22Rv1 (cell line): ENCODE measurements at regions not wholly inside any gene's neighbourhood (a gene's known extent, or its start where the extent isn't known, plus 50 kb on each side); places are given as distances from the start of the nearest gene placed in this dataset.

Experiments
- H3K27ac ChIP-seq: fragments of 450-650 bp; 2 replicates; pipeline ENCODE4 v1.5.1; 2017
- ZFX ChIP-seq: fragments of 450-650 bp; IDR thresholded peaks from 2 replicates; pipeline ENCODE4 v1.6.1; 2017; ENCODE audit warnings: antibody characterized with exemption, borderline replicate concordance
- TF ChIP-seq, protein P1 (sequence below): fragments of 450-650 bp; IDR thresholded peaks from 2 replicates; pipeline ENCODE4 v1.5.1; 2017; ENCODE audit warnings: mild to moderate bottlenecking

DNA sequence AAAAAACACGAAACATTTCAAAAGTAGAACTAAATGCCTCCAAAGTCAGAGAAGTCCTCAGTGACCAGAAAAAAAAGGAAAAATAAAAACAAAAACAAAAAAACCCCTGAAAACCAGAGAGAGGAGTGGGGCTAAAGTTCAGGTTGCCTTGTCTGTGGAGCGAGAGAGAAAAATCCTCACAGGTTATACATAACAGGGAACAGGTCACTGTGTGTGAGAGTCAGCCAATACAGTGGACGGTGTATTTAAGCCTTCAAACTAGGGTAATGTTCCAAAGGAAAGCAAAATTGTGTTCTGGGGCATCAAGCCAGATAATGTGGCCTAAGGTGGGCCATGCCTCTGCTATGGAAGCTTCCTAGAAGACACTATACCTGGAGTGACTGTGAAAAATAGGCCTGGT is 216.1 kb upstream of the SUCLG2 start:
- no peak overlapping the region for H3K27ac ChIP-seq
- no peak for TF ChIP-seq ZFX
- TF ChIP-seq, protein P1, sequence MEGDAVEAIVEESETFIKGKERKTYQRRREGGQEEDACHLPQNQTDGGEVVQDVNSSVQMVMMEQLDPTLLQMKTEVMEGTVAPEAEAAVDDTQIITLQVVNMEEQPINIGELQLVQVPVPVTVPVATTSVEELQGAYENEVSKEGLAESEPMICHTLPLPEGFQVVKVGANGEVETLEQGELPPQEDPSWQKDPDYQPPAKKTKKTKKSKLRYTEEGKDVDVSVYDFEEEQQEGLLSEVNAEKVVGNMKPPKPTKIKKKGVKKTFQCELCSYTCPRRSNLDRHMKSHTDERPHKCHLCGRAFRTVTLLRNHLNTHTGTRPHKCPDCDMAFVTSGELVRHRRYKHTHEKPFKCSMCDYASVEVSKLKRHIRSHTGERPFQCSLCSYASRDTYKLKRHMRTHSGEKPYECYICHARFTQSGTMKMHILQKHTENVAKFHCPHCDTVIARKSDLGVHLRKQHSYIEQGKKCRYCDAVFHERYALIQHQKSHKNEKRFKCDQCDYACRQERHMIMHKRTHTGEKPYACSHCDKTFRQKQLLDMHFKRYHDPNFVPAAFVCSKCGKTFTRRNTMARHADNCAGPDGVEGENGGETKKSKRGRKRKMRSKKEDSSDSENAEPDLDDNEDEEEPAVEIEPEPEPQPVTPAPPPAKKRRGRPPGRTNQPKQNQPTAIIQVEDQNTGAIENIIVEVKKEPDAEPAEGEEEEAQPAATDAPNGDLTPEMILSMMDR = no peak

DNA sequence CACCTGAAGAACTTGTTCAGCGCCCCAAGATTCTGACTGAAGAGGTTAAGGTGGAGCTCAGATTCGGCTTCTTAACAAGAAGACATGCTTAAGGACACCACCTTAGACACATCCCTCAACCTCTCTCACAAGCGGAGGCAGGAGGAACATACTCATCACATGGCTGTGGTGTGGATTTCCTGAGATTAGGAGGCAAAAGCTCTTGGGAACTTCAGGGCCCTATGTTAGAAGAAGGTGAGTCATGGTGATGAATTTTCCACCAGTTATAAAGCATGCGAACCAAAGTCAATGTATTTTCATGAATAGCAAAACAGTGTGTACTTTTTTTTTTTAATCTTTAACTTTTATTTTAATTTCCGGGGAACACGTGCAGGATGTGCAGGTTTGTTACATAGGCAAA is 212.2 kb upstream of the SUCLG2 start:
- TF ChIP-seq, protein P1 = no peak
- TF ChIP-seq ZFX = no peak
- no peak overlapping the region for H3K27ac ChIP-seq

DNA sequence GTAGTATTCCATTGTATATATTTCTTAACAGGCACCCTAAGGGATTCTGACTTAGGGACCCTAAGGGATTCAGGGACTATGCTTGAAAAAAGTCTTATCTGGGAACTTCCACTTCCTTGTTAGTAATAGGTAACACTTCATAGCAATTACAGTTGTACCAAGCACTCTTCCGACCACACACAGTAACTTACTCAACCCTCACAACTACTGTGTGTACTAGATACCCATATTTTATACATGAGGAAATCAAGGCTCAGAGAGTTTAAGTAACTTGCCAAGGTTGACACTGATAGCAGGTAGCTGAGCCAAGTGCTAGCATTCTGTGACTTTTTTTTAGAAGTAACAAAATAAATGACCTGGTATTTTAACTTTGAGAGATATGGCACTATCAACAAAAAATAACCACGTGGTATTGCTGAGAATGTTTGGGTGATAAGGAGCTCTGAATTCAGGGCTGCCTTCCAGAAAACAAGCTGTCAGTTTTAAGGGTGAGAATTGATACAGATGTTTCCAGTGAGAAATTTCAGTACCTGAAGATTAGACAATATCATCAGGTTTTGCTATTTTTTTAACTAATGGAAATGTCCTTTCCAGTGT is 210.3 kb upstream of the SUCLG2 start:
- TF ChIP-seq ZFX = no peak
- TF ChIP-seq, protein P1 = no peak
- no peak overlapping the region for H3K27ac ChIP-seq

DNA sequence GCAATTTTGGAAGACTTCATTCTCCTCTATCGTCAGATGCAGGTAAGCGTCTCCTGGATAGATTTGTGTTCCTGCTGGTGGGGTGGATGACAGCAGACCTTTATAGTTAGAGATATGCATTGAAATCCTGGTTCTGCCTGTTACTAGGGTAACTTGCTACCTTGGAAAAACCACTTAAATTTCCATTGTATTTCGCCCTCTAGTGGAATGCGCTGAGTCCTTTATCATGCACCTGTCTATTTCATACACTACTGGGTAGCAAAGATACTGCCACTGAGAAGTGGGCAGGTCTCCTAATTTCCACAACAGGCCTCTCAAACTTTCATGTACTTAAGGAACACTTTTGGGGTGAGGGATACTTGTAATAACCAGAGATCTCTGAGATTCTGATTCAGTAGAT is 209.5 kb upstream of the SUCLG2 start:
- TF ChIP-seq, protein P1 = peak; percentile 63
- TF ChIP-seq ZFX = no peak
- H3K27ac ChIP-seq = no peak overlapping the region

DNA sequence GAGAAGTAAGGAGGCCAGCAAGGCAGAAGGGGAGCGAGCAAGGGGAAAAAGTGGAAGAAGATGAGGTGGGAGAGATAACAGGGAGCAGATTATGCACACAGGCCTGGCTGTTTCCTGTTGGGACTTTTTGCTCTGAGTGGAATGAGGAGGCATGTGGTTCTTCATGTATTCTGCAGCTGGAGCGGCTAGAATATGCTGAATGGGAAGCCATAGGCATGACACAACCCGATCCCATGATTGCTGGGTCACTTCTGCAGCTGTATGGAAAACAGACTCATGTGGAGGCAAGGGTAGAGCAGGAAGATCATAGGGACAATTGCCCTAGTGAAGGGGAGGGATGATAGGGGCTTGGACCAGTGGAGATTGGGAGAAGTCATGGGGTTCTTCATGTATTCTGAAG is 206.0 kb upstream of the SUCLG2 start:
- no peak overlapping the region for H3K27ac ChIP-seq
- TF ChIP-seq, protein P1 = no peak
- TF ChIP-seq ZFX = no peak

DNA sequence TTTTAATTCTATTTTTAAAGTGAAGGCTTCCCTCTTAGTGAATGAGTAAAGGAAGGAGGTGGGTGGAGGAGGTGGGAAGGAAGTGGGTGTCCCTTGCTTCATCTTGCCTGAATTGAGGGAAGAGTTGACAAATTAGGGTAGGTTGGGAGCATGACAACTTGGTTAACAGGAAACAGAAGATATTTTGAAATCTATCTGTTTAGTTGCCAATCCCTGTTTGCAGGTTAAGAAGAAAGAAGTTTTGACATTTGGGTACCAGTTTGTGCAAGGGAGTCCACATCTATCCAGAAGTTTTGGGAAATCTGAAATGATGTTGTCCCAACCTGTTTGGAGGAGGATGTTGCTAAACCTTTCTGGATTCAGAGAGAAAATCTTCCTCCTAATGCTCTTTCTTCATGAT is 204.1 kb upstream of the SUCLG2 start:
- TF ChIP-seq, protein P1 = no peak
- TF ChIP-seq ZFX = no peak
- no peak overlapping the region for H3K27ac ChIP-seq

DNA sequence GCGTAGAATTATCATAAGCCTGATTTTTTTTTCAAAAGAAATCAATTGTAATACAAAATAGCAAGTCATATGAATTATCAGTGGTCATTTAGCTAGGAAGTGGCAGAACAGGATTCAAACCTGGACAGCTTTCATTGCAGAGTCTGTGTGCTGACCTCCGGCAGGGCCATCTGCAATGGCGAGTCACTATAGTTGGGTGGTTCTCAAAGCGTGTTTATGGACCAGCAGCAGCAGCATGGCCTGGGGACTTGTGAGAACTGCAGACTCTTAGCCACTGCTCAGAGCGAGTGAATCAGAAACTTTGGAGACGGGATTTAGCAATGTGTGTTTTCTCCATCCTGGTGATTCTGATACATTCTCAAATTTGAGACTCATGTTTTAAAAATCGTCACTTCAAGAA is 202.3 kb upstream of the SUCLG2 start:
- TF ChIP-seq, protein P1 = no peak
- TF ChIP-seq ZFX = no peak
- no peak overlapping the region for H3K27ac ChIP-seq
